OCI-LY1 (cell line): ENCODE measurements at regions not wholly inside any gene's neighbourhood (a gene's known extent, or its start where the extent isn't known, plus 50 kb on each side); places are given as distances from the start of the nearest gene placed in this dataset.

ENCODE experiments used
- CTCF ChIP-seq: fragments of 200-600 bp; sonication (generic), shearing (Covaris generic); IDR thresholded peaks from 2 replicates; pipeline ENCODE4 v1.5.1; 2017; ENCODE audit warnings: mild to moderate bottlenecking, antibody characterized with exemption, low read length, moderate library complexity, mixed read lengths
- EZH2 ChIP-seq: fragments of 200-600 bp; sonication (generic), shearing (Covaris generic); IDR thresholded peaks from 2 replicates; pipeline ENCODE4 v1.8.0; 2017; ENCODE audit warnings: borderline replicate concordance, mixed run types, mild to moderate bottlenecking, antibody characterized with exemption, low read length, moderate library complexity, mixed read lengths

GRCh38 chr15:62472616-62473299 lies 307.7 kb upstream of the C2CD4B start:
- TF ChIP-seq CTCF (no peak), EZH2 (no peak)
